ENCODE measurements at regions not wholly inside any gene's neighbourhood (a gene's known extent, or its start where the extent isn't known, plus 50 kb on each side); places are given as distances from the start of the nearest gene placed in this dataset.
"Not testable (repeated sequence)": the region's sequence is repeated elsewhere in the genome, so short reads cannot be mapped to it uniquely, and the experiment has no call there.

- DNase-seq, result no peak
Observed at GRCh38 chr2:160816916-160817499, 323.4 kb upstream of the RBMS1 start.

GRCh38 chr2:160820691-160821090 lies 327.1 kb upstream of the RBMS1 start:
- no peak for DNase-seq

- DNase-seq, result no peak
Observed at GRCh38 chr2:160822006-160822405, 328.4 kb upstream of the RBMS1 start.

- no peak for DNase-seq
Observed at GRCh38 chr2:160825433-160825832, 331.8 kb upstream of the RBMS1 start.

GRCh38 chr2:160826496-160826895 lies 332.9 kb upstream of the RBMS1 start:
- DNase-seq, result no peak

GRCh38 chr2:160828076-160828475 lies 332.2 kb upstream of the TANK start:
- no peak for DNase-seq

- not testable (repeated sequence) for DNase-seq
Observed at GRCh38 chr2:160832381-160832780, 327.8 kb upstream of the TANK start.

- DNase-seq, result no peak
Observed at GRCh38 chr2:160835166-160835565, 325.1 kb upstream of the TANK start.

- no peak for DNase-seq
Observed at GRCh38 chr2:160836755-160837154, 323.5 kb upstream of the TANK start.

GRCh38 chr2:160837416-160837815 lies 322.8 kb upstream of the TANK start:
- DNase-seq, result no peak

GRCh38 chr2:160838147-160838546 lies 322.1 kb upstream of the TANK start:
- DNase-seq, result no peak

- DNase-seq, result no peak
Observed at GRCh38 chr2:160838691-160839090, 321.5 kb upstream of the TANK start.

- DNase-seq, result no peak
Observed at GRCh38 chr2:160842286-160842685, 317.9 kb upstream of the TANK start.

GRCh38 chr2:160859096-160859495 lies 301.1 kb upstream of the TANK start:
- no peak for DNase-seq

- no peak for DNase-seq
Observed at GRCh38 chr2:160862226-160862625, 298.0 kb upstream of the TANK start.

- no peak for DNase-seq
Observed at GRCh38 chr2:160868891-160869290, 291.3 kb upstream of the TANK start.

- DNase-seq, result no peak
Observed at GRCh38 chr2:160869411-160869810, 290.8 kb upstream of the TANK start.

GRCh38 chr2:160870729-160871465 lies 289.3 kb upstream of the TANK start:
- DNase-seq, result no peak

GRCh38 chr2:160871953-160872352 lies 288.3 kb upstream of the TANK start:
- DNase-seq, result no peak

- no peak for DNase-seq
Observed at GRCh38 chr2:160876029-160876428, 284.2 kb upstream of the TANK start.

GRCh38 chr2:160876765-160877164 lies 283.5 kb upstream of the TANK start:
- DNase-seq, result no peak

- no peak for DNase-seq
Observed at GRCh38 chr2:160878618-160879017, 281.6 kb upstream of the TANK start.

GRCh38 chr2:160882906-160883305 lies 277.3 kb upstream of the TANK start:
- DNase-seq, result no peak

- DNase-seq, result no peak
Observed at GRCh38 chr2:160884056-160884455, 276.2 kb upstream of the TANK start.
